Thyroid gland (tissue), 4 donors: ENCODE measurements at regions not wholly inside any gene's neighbourhood (a gene's known extent, or its start where the extent isn't known, plus 50 kb on each side); places are given as distances from the start of the nearest gene placed in this dataset.

Source experiments
- DNase-seq, 2 donors: peaks; one replicate each; pipeline ENCODE4 v3.0.0-alpha.2; 2019
- H3K27ac ChIP-seq, 3 donors: fragments of 200-600 bp; sonication (generic); 1 replicate in 2 of 3; 2 replicates in 1 of 3; pipeline ENCODE4 v1.5.1; 2016 to 2019; ENCODE audit warnings: mild to moderate bottlenecking in 1 of 3, moderate library complexity in 1 of 3
- H3K27me3 ChIP-seq: fragments of 200-600 bp; sonication (generic); one replicate; pipeline ENCODE4 v1.5.1; 2019
- H3K36me3 ChIP-seq, 2 donors: fragments of 200-600 bp; sonication (generic); one replicate each; pipeline ENCODE4 v1.5.1; 2016 to 2019
- H3K4me1 ChIP-seq, 2 donors: fragments of 200-600 bp; sonication (generic); one replicate each; pipeline ENCODE4 v1.5.1; 2017 to 2019
- H3K4me3 ChIP-seq, 3 donors: fragments of 200-600 bp; sonication (generic); replicated peaks in 1 of 3; 1 replicate in 2 of 3; 2 replicates in 1 of 3; pipeline ENCODE4 v1.5.1; 2016; ENCODE audit warnings: mild to moderate bottlenecking in 1 of 3
- H3K9me3 ChIP-seq: fragments of 200-600 bp; sonication (generic); one replicate; pipeline ENCODE4 v1.5.1; 2017
- POLR2A ChIP-seq, 2 donors: fragments of 450-650 bp; IDR thresholded peaks; one replicate each; pipeline ENCODE4 v1.6.1; 2017; ENCODE audit warnings: antibody characterized with exemption in 2 of 2, mild to moderate bottlenecking in 2 of 2, moderate library complexity in 1 of 2
- WGBS, 2 donors: methylation state at CpG; one replicate each; pipeline ENCODE4 v1.1.5; 2017; 5-methylcytosine and 5-hydroxymethylcytosine counted together
- intact Hi-C: fragments of 100-400 bp; cut with DNase I; formaldehyde crosslinking; loops from one replicate; pipeline ENCODE4 v1.15.1; 2023
- TF ChIP-seq, protein P1 (sequence below), 6 experiments: fragments of 200-600 bp in 3 of 6; fragments of 450-650 bp in 3 of 6; sonication (generic) in 3 of 6; IDR thresholded peaks; one replicate each; pipeline ENCODE4 v1.5.1; 2016 to 2019; ENCODE audit warnings: antibody characterized with exemption in 6 of 6, mild to moderate bottlenecking in 2 of 6, inconsistent platforms in 1 of 6, moderate library complexity in 1 of 6

DNA sequence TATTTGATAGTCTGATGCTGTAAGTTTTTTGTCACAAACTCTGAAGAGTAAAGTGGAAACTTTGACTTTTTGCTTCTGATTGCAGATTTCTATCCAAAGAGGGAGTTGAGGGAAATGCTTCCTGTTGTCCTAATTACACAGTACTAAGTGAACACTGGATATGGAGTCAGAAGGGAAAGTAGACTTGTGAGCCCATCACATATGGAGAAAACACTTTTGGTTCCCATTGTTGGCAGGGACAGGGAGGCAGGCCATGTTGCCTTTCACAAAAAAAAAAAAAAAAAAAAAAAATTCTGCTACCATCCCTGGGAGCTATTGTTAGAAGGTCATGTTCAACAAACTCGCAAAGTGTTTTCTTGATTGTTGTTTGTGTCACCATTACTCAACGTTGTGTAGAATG lies 144.3 kb downstream of the RPIA start:
- no peak for DNase-seq
- H3K4me3 ChIP-seq, result no peak overlapping the region
- intact Hi-C loops, result loop anchor here (10.0 kb wide), 1 partner anchor 79 kb away; no protein-coding TSS in a partner anchor
- no peak overlapping the region for H3K27ac ChIP-seq
- no peaks in the 10 kb centered on the region for H3K27me3 ChIP-seq
- TF ChIP-seq, protein P1, sequence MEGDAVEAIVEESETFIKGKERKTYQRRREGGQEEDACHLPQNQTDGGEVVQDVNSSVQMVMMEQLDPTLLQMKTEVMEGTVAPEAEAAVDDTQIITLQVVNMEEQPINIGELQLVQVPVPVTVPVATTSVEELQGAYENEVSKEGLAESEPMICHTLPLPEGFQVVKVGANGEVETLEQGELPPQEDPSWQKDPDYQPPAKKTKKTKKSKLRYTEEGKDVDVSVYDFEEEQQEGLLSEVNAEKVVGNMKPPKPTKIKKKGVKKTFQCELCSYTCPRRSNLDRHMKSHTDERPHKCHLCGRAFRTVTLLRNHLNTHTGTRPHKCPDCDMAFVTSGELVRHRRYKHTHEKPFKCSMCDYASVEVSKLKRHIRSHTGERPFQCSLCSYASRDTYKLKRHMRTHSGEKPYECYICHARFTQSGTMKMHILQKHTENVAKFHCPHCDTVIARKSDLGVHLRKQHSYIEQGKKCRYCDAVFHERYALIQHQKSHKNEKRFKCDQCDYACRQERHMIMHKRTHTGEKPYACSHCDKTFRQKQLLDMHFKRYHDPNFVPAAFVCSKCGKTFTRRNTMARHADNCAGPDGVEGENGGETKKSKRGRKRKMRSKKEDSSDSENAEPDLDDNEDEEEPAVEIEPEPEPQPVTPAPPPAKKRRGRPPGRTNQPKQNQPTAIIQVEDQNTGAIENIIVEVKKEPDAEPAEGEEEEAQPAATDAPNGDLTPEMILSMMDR (IDR thresholded peaks at IDR 0.05), result no peak
- no peak for TF ChIP-seq POLR2A (IDR thresholded peaks at IDR 0.05)
- H3K4me1 ChIP-seq, result peaks cover 11 to 19% of the 10 kb centered on the region in 2 donors
- 79 to 80% methylated on average over 2 of the region's 2 CpGs for WGBS, 2 donors
- H3K36me3 ChIP-seq, result no peaks in the 10 kb centered on the region
- H3K9me3 ChIP-seq, result no peaks in the 10 kb centered on the region

DNA sequence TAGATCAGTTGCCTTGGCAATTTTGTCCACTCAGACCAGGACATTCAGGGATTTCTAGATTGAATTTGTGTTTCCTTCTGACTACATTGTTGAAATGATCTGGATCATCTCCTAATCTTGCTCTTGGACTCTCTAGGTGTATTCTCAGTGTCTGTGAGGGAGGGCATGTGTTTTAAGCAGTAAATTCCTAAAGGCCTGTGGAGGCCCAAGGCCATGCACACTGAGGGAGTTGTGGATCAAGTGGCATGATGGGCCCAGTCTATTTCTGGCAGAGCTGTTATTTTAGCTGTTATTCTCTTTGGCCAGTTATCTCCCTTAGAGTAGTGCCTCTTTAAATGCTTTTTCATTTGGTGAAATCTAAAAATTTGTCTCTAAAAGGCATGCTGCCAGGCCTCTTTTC lies 144.9 kb downstream of the RPIA start:
- Histone ChIP-seq H3K36me3 (no peaks in the 10 kb centered on the region), H3K27ac (no peak overlapping the region), H3K4me1 (peaks cover 12 to 19% of the 10 kb centered on the region in 2 donors), H3K27me3 (no peaks in the 10 kb centered on the region), H3K4me3 (no peak overlapping the region), H3K9me3 (no peaks in the 10 kb centered on the region)
- intact Hi-C loops, result loop anchor here (10.0 kb wide), 1 partner anchor 78 kb away; no protein-coding TSS in a partner anchor
- no peak for DNase-seq
- TF ChIP-seq POLR2A (IDR thresholded peaks at IDR 0.05), result no peak
- TF ChIP-seq, protein P1 (IDR thresholded peaks at IDR 0.05), result no peak

DNA sequence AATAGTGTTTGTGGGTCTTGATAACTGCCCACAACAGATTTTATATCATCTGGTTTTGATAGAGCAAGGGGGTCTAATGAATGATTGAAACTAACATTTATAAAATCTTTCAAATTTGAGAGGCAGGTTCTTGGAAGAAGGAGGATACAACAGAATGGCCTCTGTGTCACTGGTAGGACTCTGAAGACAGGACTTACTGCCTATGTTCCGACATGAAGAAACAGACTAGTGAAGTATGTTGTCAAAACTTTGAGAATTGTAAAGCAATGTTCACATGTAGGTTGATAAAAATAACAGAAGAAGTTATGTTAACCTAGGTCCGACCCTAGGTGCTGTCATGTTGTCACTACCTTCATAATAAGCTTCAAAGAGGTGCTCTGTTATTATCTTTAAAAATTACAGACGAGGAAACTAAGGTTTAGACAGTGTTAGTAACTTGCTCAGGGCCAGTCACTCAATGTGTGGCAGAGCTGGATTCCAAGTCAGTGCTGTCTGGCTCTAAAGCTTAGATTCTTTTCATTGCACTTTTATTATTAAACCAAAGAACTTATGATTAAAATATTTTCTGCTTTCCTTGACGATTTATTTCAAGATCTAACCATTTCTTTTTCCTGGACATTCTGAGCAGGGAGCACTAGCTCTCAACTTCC lies 146.2 kb downstream of the RPIA start:
- Histone ChIP-seq H3K36me3 (no peaks in the 10 kb centered on the region), H3K4me1 (peaks cover 25 to 31% of the 10 kb centered on the region in 2 donors), H3K4me3 (no peak overlapping the region), H3K9me3 (no peaks in the 10 kb centered on the region), H3K27ac (no peak overlapping the region), H3K27me3 (no peaks in the 10 kb centered on the region)
- 89 to 90% methylated on average over 4 of the region's 4 CpGs for WGBS, 2 donors
- intact Hi-C loops, result loop anchor here (10.0 kb wide), 1 partner anchor 77 kb away; no protein-coding TSS in a partner anchor
- TF ChIP-seq, protein P1 (IDR thresholded peaks at IDR 0.05), result no peak
- TF ChIP-seq POLR2A (IDR thresholded peaks at IDR 0.05), result no peak
- DNase-seq, result no peak

DNA sequence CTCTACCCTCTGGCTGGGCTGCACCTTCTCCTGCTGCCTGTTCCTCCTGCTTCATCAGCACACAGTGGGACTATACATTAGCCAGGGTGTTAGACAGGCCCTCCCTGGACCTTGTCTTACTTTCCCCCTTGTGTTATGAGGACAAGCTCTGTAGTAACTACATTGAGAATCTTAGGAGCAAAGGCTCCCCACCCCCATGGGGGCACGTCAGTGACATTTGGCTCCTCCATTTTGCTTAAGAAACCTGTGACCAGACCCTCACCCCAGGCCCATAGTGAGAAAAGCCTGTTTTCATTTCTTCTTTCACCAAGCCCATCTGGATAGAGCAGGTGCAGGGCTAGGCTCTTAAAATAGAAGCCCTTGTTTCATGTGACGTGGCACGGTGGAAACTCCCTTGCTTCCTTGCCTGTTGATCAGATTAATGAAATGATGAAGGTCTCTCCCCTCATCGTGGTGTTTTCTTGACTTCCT lies 146.7 kb downstream of the RPIA start:
- Histone ChIP-seq H3K27ac (no peak overlapping the region), H3K4me1 (peaks cover 31 to 35% of the 10 kb centered on the region in 2 donors), H3K27me3 (no peaks in the 10 kb centered on the region), H3K36me3 (no peaks in the 10 kb centered on the region), H3K9me3 (no peaks in the 10 kb centered on the region), H3K4me3 (no peak overlapping the region)
- DNase-seq, result no peak
- TF ChIP-seq, protein P1 (IDR thresholded peaks at IDR 0.05), result no peak
- no peak for TF ChIP-seq POLR2A (IDR thresholded peaks at IDR 0.05)
- 80% methylated on average over 4 of the region's 4 CpGs for WGBS, 2 donors
- intact Hi-C loops, result loop anchor here (10.0 kb wide), 1 partner anchor 77 kb away; no protein-coding TSS in a partner anchor

DNA sequence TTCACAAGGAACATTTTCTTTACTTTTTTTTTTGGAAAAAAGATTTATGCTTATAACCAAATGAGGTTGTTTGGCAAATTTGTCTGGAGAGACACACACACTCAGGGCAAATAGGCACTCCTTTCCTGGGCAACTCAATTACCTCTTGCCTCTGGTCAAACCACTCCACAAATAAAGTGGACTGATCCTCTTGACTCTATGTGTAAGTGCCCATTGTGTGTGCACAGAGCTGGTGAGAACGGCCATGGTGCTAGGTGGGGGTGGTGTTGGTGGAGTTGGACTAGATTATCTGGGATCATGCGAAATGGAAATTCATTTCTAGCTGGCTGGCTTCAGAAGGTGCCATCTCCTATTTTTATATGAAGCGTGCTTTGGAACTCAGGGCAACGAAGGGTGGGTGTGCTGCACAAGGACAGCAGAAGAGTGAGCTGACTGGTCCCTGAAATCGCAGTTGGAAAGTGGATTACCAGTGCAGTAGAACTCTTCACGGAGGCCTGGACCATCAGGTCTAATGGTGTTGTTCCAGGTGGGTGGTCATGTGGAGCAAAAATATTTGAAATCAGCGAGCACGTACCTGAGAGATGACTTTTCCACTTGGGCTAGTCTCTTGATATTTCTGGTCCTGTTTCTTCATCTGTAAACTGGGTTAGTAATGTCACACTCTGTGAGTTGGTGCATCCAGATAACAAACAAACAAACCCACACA lies 149.9 kb downstream of the RPIA start:
- Histone ChIP-seq H3K27me3 (no peaks in the 10 kb centered on the region), H3K27ac (peak overlapping the region in 2 of 3 donors; percentile 72), H3K4me3 (no peak overlapping the region), H3K9me3 (no peaks in the 10 kb centered on the region), H3K4me1 (peaks cover 32 to 39% of the 10 kb centered on the region in 2 donors), H3K36me3 (no peaks in the 10 kb centered on the region)
- WGBS, 2 donors, result 39 to 51% methylated on average over 8 of the region's 8 CpGs
- TF ChIP-seq, protein P1 (IDR thresholded peaks at IDR 0.05), result no peak
- TF ChIP-seq POLR2A (IDR thresholded peaks at IDR 0.05), result no peak
- DNase-seq, result peak; percentile 70 to 78
- intact Hi-C loops, result no loop called here
